Spleen (tissue), 7 donors: ENCODE measurements at regions not wholly inside any gene's neighbourhood (a gene's known extent, or its start where the extent isn't known, plus 50 kb on each side); places are given as distances from the start of the nearest gene placed in this dataset.

Experiments
- POLR2A ChIP-seq, 3 donors: fragments of 450-650 bp; IDR thresholded peaks; one replicate each; pipeline ENCODE4 v1.5.1; 2017; ENCODE audit warnings: antibody characterized with exemption in 3 of 3, mild to moderate bottlenecking in 1 of 3
- TF ChIP-seq, protein P1 (sequence below), 11 experiments: fragments of 200-600 bp in 7 of 11; fragments of 450-650 bp in 4 of 11; sonication (generic) in 4 of 11; IDR thresholded peaks in 8 of 11; conservative IDR thresholded peaks in 3 of 11; 1 replicate in 7 of 11; 2 replicates in 4 of 11; pipeline versions ENCODE4 v1.4.0 to v1.8.0; 2016 to 2021; ENCODE audit warnings: antibody characterized with exemption in 11 of 11, inconsistent platforms in 4 of 11, mild to moderate bottlenecking in 1 of 11
- donor health status: DM: no; HTN: no; CAD: no; lungs with moderate emphysema.
- donor health status: DM: no; HTN: no; CAD: no.
- donor health status: DM: no; HTN: no; CAD: no.

- TF ChIP-seq, protein P1, sequence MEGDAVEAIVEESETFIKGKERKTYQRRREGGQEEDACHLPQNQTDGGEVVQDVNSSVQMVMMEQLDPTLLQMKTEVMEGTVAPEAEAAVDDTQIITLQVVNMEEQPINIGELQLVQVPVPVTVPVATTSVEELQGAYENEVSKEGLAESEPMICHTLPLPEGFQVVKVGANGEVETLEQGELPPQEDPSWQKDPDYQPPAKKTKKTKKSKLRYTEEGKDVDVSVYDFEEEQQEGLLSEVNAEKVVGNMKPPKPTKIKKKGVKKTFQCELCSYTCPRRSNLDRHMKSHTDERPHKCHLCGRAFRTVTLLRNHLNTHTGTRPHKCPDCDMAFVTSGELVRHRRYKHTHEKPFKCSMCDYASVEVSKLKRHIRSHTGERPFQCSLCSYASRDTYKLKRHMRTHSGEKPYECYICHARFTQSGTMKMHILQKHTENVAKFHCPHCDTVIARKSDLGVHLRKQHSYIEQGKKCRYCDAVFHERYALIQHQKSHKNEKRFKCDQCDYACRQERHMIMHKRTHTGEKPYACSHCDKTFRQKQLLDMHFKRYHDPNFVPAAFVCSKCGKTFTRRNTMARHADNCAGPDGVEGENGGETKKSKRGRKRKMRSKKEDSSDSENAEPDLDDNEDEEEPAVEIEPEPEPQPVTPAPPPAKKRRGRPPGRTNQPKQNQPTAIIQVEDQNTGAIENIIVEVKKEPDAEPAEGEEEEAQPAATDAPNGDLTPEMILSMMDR (IDR thresholded peaks at IDR 0.05 in 8 of 11, conservative IDR thresholded peaks at IDR 0.05 in 3 of 11) = no peak
- no peak for TF ChIP-seq POLR2A (IDR thresholded peaks at IDR 0.05)
Measured at GRCh38 chr12:46710125-46710743, 115.6 kb downstream of the SLC38A4 start.
